Right kidney (tissue), 1 donor: ENCODE measurements at regions not wholly inside any gene's neighbourhood (a gene's known extent, or its start where the extent isn't known, plus 50 kb on each side); places are given as distances from the start of the nearest gene placed in this dataset.
"Not testable (repeated sequence)": the region's sequence is repeated elsewhere in the genome, so short reads cannot be mapped to it uniquely, and the experiment has no call there.

Experiments used
- DNase-seq: peaks from one replicate; pipeline ENCODE4 v3.0.0-alpha.2; 2016

- DNase-seq = not testable (repeated sequence)
Observed at GRCh38 chr20:51123887-51124286, 101.0 kb upstream of the KCNG1 start.

GRCh38 chr20:51122931-51123658, 100.2 kb upstream of the KCNG1 start:
- no peak for DNase-seq

- DNase-seq = no peak
Observed at GRCh38 chr20:51121901-51122412, 99.0 kb upstream of the KCNG1 start.

- DNase-seq = no peak
Observed at GRCh38 chr20:51121272-51121671, 98.4 kb upstream of the KCNG1 start.

- DNase-seq = no peak
Observed at GRCh38 chr20:51120868-51121267, 98.0 kb upstream of the KCNG1 start.

GRCh38 chr20:51120438-51120837, 97.5 kb upstream of the KCNG1 start:
- no peak for DNase-seq

GRCh38 chr20:51119914-51120313, 97.0 kb upstream of the KCNG1 start:
- DNase-seq = no peak

GRCh38 chr20:51118985-51119527, 96.1 kb upstream of the KCNG1 start:
- no peak for DNase-seq

GRCh38 chr20:51118216-51118615, 95.3 kb upstream of the KCNG1 start:
- DNase-seq = no peak

- no peak for DNase-seq
Observed at GRCh38 chr20:51116765-51117686, 94.1 kb upstream of the KCNG1 start.

- no peak for DNase-seq
Observed at GRCh38 chr20:51111290-51111689, 88.4 kb upstream of the KCNG1 start.

- DNase-seq = no peak
Observed at GRCh38 chr20:51108638-51109363, 85.9 kb upstream of the KCNG1 start.

GRCh38 chr20:51106011-51106410, 83.1 kb upstream of the KCNG1 start:
- no peak for DNase-seq

- DNase-seq = no peak
Observed at GRCh38 chr20:51104960-51105920, 82.3 kb upstream of the KCNG1 start.

- no peak for DNase-seq
Observed at GRCh38 chr20:51100617-51101016, 77.7 kb upstream of the KCNG1 start.

- DNase-seq = no peak
Observed at GRCh38 chr20:51098284-51098810, 75.4 kb upstream of the KCNG1 start.

- no peak for DNase-seq
Observed at GRCh38 chr20:51097351-51098120, 74.6 kb upstream of the KCNG1 start.

GRCh38 chr20:51096582-51097267, 73.8 kb upstream of the KCNG1 start:
- no peak for DNase-seq
